ENCODE measurements at regions not wholly inside any gene's neighbourhood (a gene's known extent, or its start where the extent isn't known, plus 50 kb on each side); places are given as distances from the start of the nearest gene placed in this dataset.

DNA sequence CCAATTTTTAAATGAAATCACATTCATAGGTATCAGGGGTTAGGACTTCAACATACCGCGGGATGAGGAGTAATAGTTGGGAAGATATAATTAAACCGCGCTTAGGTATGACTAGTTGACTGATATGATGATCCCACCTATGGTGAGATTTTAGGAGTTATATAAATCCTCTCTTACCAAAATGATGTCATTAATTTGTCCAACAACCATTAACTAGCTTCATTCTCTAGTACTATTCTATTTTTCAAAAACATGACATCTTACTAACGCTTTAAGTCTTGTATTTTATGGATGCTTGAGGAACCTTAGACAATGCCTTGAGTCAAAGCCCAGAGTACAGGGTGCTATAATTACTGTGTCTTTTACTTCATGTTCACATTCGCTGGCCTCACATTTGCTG lies 59.6 kb upstream of the PIK3R1 start:
- DNase-seq: no peak
- no peaks in the 10 kb centered on the region for H3K27me3 Mint-ChIP-seq
- Histone ChIP-seq H3K9ac (ENCODE audit: low read length) (no peak overlapping the region), H2AFZ (ENCODE audit: insufficient read depth, low read depth, low read length, poor library complexity, severe bottlenecking) (no peak overlapping the region), H3K27me3 (replicated peaks in 1 of 4; ENCODE audit: control extremely low read depth in 1 of 4, control insufficient read depth in 3 of 4, insufficient read depth in 4 of 4, low read length in 3 of 4) (no peaks in the 10 kb centered on the region), H3K4me1 (ENCODE audit: control insufficient read depth in 2 of 2, insufficient read depth in 2 of 2, low read length in 2 of 2) (no peaks in the 10 kb centered on the region), H3K4me2 (replicated peaks; ENCODE audit: low read depth, low read length, poor library complexity, severe bottlenecking) (no peak overlapping the region), H3K79me2 (ENCODE audit: control insufficient read depth, insufficient read depth, low read length) (no peaks in the 10 kb centered on the region), H3K36me3 (replicated peaks in 1 of 2; ENCODE audit: control extremely low read depth in 1 of 2, control insufficient read depth in 1 of 2, extremely low read depth in 1 of 2, insufficient read depth in 2 of 2, low read length in 1 of 2) (no peaks in the 10 kb centered on the region), H3K9me3 (ENCODE audit: control extremely low read depth in 1 of 3, control insufficient read depth in 2 of 3, insufficient read depth in 1 of 3, low read length in 2 of 3) (no peaks in the 10 kb centered on the region), H3K4me3 (ENCODE audit: control extremely low read depth in 1 of 5, extremely low read depth in 1 of 5, insufficient read depth in 1 of 5, low read depth in 2 of 5, low read length in 4 of 5) (no peak overlapping the region), H4K20me1 (ENCODE audit: control insufficient read depth, insufficient read depth, low read length, poor library complexity, severe bottlenecking) (no peaks in the 10 kb centered on the region), H3K27ac (ENCODE audit: low read length in 2 of 2) (no peak overlapping the region)
- POLR2A ChIA-PET: no interaction called here
- CTCF ChIA-PET: no interaction called here
- intact Hi-C loops (cut with micrococcal nuclease): no loop called here
- H3K9me3 Mint-ChIP-seq (ENCODE audit: insufficient read depth): no peaks in the 10 kb centered on the region
- H3K4me3 Mint-ChIP-seq: no peak overlapping the region
- ATAC-seq (ENCODE audit: low read depth): no peak
- no peaks in the 10 kb centered on the region for H3K4me1 Mint-ChIP-seq
- no peak overlapping the region for H3K27ac Mint-ChIP-seq
- WGBS (ENCODE audit: insufficient coverage): no CpG with 5 or more reads among the region's 6 CpGs
- no peak for TF ChIP-seq EZH2 (IDR thresholded peaks at IDR 0.05; ENCODE audit: borderline replicate concordance, insufficient read depth, low read depth, low read length, poor library complexity, severe bottlenecking)
- TF ChIP-seq, protein P1, sequence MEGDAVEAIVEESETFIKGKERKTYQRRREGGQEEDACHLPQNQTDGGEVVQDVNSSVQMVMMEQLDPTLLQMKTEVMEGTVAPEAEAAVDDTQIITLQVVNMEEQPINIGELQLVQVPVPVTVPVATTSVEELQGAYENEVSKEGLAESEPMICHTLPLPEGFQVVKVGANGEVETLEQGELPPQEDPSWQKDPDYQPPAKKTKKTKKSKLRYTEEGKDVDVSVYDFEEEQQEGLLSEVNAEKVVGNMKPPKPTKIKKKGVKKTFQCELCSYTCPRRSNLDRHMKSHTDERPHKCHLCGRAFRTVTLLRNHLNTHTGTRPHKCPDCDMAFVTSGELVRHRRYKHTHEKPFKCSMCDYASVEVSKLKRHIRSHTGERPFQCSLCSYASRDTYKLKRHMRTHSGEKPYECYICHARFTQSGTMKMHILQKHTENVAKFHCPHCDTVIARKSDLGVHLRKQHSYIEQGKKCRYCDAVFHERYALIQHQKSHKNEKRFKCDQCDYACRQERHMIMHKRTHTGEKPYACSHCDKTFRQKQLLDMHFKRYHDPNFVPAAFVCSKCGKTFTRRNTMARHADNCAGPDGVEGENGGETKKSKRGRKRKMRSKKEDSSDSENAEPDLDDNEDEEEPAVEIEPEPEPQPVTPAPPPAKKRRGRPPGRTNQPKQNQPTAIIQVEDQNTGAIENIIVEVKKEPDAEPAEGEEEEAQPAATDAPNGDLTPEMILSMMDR (IDR thresholded peaks at IDR 0.05): no peak

DNA sequence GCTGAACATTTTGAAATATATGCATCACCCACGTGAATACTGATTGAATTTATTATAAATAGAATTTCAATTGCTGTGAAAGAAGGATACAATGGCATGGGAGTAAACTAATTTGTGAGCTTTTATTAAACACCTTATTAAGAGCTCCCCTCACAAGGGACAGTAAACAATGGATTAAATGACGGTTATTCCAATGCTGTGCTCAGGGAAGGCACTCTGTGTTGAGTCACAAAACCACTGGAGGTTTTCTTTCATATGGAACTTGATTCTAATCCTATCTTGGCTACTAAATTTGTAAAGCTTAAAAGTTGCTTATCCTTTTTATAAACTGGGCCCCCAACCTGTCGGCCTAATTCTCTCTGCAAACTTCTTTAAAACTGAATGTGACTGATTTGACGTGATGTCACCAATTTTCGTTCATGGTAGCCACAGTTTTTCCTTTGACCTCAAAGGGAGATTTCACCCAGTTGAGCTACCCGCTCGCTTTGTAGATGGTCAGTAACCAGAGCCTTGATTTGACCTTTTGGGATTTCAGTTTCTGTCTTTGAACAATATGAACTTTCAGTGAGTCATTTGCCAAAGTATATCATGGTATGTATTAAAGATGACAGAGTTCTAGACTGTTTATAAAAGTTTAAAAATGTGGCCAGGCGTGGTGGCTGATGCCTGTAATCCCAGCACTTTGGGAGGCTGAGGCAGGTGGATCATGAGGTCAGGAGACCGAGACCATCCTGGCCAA lies 61.3 kb upstream of the PIK3R1 start:
- H3K4me2 ChIP-seq (replicated peaks; ENCODE audit: low read depth, low read length, poor library complexity, severe bottlenecking): no peak overlapping the region
- no peaks in the 10 kb centered on the region for H3K36me3 ChIP-seq (replicated peaks in 1 of 2; ENCODE audit: control extremely low read depth in 1 of 2, control insufficient read depth in 1 of 2, extremely low read depth in 1 of 2, insufficient read depth in 2 of 2, low read length in 1 of 2)
- peaks cover under 1% of the 10 kb centered on the region for H3K4me1 Mint-ChIP-seq
- no peaks in the 10 kb centered on the region for H3K27me3 Mint-ChIP-seq
- H3K27me3 ChIP-seq (replicated peaks in 1 of 4; ENCODE audit: control extremely low read depth in 1 of 4, control insufficient read depth in 3 of 4, insufficient read depth in 4 of 4, low read length in 3 of 4): no peaks in the 10 kb centered on the region
- CTCF ChIA-PET: interaction anchor here (0.5 kb wide), 1 partner anchor 1304 kb away, joined by 3 read pairs; no protein-coding TSS in a partner anchor
- H3K4me3 Mint-ChIP-seq: no peak overlapping the region
- no peaks in the 10 kb centered on the region for H3K79me2 ChIP-seq (ENCODE audit: control insufficient read depth, insufficient read depth, low read length)
- no peaks in the 10 kb centered on the region for H4K20me1 ChIP-seq (ENCODE audit: control insufficient read depth, insufficient read depth, low read length, poor library complexity, severe bottlenecking)
- TF ChIP-seq, protein P1 (IDR thresholded peaks at IDR 0.05): no peak
- H3K9me3 ChIP-seq (ENCODE audit: control extremely low read depth in 1 of 3, control insufficient read depth in 2 of 3, insufficient read depth in 1 of 3, low read length in 2 of 3): no peaks in the 10 kb centered on the region
- DNase-seq (no peak), ATAC-seq (ENCODE audit: low read depth) (no peak)
- no peak overlapping the region for H3K9ac ChIP-seq (ENCODE audit: low read length)
- H3K27ac ChIP-seq (ENCODE audit: low read length in 2 of 2): no peak overlapping the region
- H2AFZ ChIP-seq (ENCODE audit: insufficient read depth, low read depth, low read length, poor library complexity, severe bottlenecking): no peak overlapping the region
- POLR2A ChIA-PET: no interaction called here
- H3K4me3 ChIP-seq (ENCODE audit: control extremely low read depth in 1 of 5, extremely low read depth in 1 of 5, insufficient read depth in 1 of 5, low read depth in 2 of 5, low read length in 4 of 5): no peak overlapping the region
- no peaks in the 10 kb centered on the region for H3K4me1 ChIP-seq (ENCODE audit: control insufficient read depth in 2 of 2, insufficient read depth in 2 of 2, low read length in 2 of 2)
- H3K9me3 Mint-ChIP-seq (ENCODE audit: insufficient read depth): no peaks in the 10 kb centered on the region
- 91% methylated on average over 4 of the region's 9 CpGs for WGBS (ENCODE audit: insufficient coverage)
- no peak overlapping the region for H3K27ac Mint-ChIP-seq
- intact Hi-C loops (cut with micrococcal nuclease): no loop called here

Data from B cell (primary cell).